ENCODE measurements at regions not wholly inside any gene's neighbourhood (a gene's known extent, or its start where the extent isn't known, plus 50 kb on each side); places are given as distances from the start of the nearest gene placed in this dataset.
"Not testable (repeated sequence)": the region's sequence is repeated elsewhere in the genome, so short reads cannot be mapped to it uniquely, and the experiment has no call there.

DNA sequence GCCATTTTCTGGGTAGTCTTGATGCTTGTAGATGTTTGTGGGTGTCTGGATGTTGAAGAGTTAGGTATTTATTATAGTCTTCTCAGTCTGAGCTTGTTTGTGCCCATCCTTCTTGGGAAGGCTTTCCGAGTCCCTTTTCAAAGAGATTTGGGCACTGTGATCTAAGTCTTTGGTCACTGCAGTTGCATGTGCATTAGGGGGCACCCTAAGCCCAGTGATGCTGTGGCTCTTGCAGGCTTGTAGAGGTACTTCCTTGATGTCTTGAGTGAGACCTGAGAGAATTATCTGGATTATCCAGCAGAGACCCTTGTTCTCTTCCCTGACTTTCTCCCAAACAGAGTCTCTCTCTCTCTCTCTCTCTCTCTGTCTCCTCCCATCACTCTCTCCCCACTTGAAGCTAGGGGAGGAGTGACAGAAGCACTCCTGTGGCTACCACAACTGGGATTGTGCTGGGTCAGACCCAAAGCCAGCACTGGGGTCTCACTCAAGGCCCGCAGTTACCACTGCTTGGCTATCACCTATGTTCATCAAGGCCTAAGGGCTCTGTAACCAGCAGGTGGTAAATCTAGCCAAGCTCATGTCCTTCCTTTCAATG is 68.5 kb downstream of the TMCO5A start:
- peaks cover 5% of the 10 kb centered on the region for H3K27me3 Mint-ChIP-seq
- peaks cover 4% of the 10 kb centered on the region for H3K4me1 Mint-ChIP-seq
- DNase-seq (ENCODE audit: low spot score in 2 of 2) = peak in 1 of 2 donors; percentile 5

GRCh38 chr15:38004218-38004861 is 69.9 kb downstream of the TMCO5A start:
- no peak for DNase-seq (ENCODE audit: low spot score in 2 of 2)
- peaks cover 4% of the 10 kb centered on the region for H3K36me3 Mint-ChIP-seq
- H3K4me3 Mint-ChIP-seq = no peak overlapping the region
- H3K27me3 Mint-ChIP-seq = peaks cover 5% of the 10 kb centered on the region
- peaks cover 4% of the 10 kb centered on the region for H3K4me1 Mint-ChIP-seq
- no peak overlapping the region for H3K27ac Mint-ChIP-seq
- ATAC-seq (ENCODE audit: low read depth) = no peak
- peaks cover 8% of the 10 kb centered on the region for H3K9me3 Mint-ChIP-seq

More for the DNA sequence above, 68.5 kb downstream of the TMCO5A start:
- no peak for ATAC-seq (ENCODE audit: low read depth)
- peaks cover 11% of the 10 kb centered on the region for H3K9me3 Mint-ChIP-seq
- no peak overlapping the region for H3K4me3 Mint-ChIP-seq
- no peak overlapping the region for H3K27ac Mint-ChIP-seq
- H3K36me3 Mint-ChIP-seq = peaks cover 4% of the 10 kb centered on the region

DNA sequence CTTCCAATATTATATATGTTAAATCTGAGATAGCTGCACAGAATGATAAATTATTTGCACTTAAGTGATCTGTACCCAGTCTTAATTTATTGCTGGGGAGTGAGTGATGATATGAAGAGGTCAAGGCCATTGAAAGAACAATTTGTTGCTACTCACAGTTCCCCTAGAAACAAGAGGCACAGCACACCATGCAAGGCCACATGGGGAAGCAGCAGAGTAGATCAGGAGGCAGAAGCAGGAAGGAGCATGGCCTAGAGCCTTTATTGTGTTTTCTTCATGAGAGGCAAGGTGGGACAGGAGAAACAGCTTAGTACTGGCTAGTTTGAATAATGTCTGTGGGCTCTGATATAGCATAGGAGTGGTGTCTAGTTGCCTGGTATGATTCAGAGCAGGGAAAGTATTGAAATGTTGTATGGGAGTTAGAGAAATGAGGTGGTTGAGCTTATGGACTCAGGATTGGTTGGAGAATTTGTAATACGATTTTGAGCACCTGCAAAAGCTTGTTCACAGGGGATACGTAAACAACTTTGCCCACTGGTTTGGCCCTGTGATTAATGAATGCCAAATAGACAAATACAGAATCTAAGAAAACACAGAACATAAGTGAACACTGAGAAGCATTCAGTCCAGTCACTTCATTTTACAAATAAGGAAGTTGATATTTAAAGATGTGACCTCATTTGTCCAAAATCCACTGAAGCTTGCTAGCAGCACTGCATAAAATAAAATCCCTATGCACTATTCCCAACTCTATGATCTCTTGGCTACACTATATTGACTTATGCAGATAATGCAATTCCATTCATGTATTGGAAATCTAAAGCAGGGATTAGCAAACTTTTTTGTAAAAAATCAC is 71.7 kb downstream of the TMCO5A start:
- H3K4me3 Mint-ChIP-seq = no peak overlapping the region
- no peak overlapping the region for H3K27ac Mint-ChIP-seq
- peaks cover 7% of the 10 kb centered on the region for H3K9me3 Mint-ChIP-seq
- peaks cover 4% of the 10 kb centered on the region for H3K4me1 Mint-ChIP-seq
- no peak for ATAC-seq (ENCODE audit: low read depth)
- peaks cover 5% of the 10 kb centered on the region for H3K27me3 Mint-ChIP-seq
- peaks cover 4% of the 10 kb centered on the region for H3K36me3 Mint-ChIP-seq
- no peak for DNase-seq (ENCODE audit: low spot score in 2 of 2)

DNA sequence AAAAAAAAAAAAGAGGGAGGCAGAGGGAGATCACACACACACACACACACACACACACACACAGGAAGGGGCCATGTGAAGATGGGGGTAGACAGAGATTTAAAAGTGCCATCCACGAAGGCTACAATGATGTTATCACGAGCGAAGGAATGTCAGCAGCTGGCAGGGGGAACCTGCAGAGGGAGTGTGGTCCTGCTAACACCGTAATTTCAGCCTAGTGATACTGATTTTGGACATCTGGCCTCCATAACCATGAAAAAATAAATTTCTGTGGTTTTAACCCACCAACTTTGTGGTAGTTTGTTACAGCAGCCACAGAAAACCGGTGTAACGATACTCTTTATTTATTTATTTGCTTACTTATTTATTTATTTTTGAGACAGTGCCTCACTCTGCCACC is 76.0 kb downstream of the TMCO5A start:
- H3K27ac Mint-ChIP-seq = no peak overlapping the region
- H3K9me3 Mint-ChIP-seq = no peaks in the 10 kb centered on the region
- H3K4me3 Mint-ChIP-seq = no peak overlapping the region
- no peaks in the 10 kb centered on the region for H3K27me3 Mint-ChIP-seq
- H3K36me3 Mint-ChIP-seq = no peaks in the 10 kb centered on the region
- DNase-seq (ENCODE audit: low spot score in 2 of 2) (no peak), ATAC-seq (ENCODE audit: low read depth) (no peak)
- peaks cover 4% of the 10 kb centered on the region for H3K4me1 Mint-ChIP-seq

- peaks cover 2% of the 10 kb centered on the region for H3K9me3 Mint-ChIP-seq
- H3K36me3 Mint-ChIP-seq = no peaks in the 10 kb centered on the region
These were observed 78.5 kb downstream of the TMCO5A start for GRCh38 chr15:38012894-38013293.

GRCh38 chr15:38017721-38018120 is 83.3 kb downstream of the TMCO5A start:
- Mint-ChIP-seq H3K27me3 (peaks cover 2% of the 10 kb centered on the region), H3K27ac (no peak overlapping the region), H3K4me3 (no peak overlapping the region), H3K4me1 (peaks cover 5% of the 10 kb centered on the region), H3K9me3 (peaks cover 2% of the 10 kb centered on the region), H3K36me3 (no peaks in the 10 kb centered on the region)
- ATAC-seq (ENCODE audit: low read depth) (peak; percentile 29), DNase-seq (ENCODE audit: low spot score in 2 of 2) (no peak)

More at GRCh38 chr15:38012894-38013293, 78.5 kb downstream of the TMCO5A start:
- DNase-seq (ENCODE audit: low spot score in 2 of 2) (no peak), ATAC-seq (ENCODE audit: low read depth) (no peak)
- Mint-ChIP-seq H3K4me3 (no peak overlapping the region), H3K4me1 (peaks cover 3% of the 10 kb centered on the region), H3K27ac (no peak overlapping the region), H3K27me3 (no peaks in the 10 kb centered on the region)

GRCh38 chr15:38019066-38019465 is 84.6 kb downstream of the TMCO5A start:
- ATAC-seq (ENCODE audit: low read depth) (no peak), DNase-seq (ENCODE audit: low spot score in 2 of 2) (no peak)
- no peaks in the 10 kb centered on the region for H3K36me3 Mint-ChIP-seq
- H3K4me3 Mint-ChIP-seq = no peak overlapping the region
- peaks cover 2% of the 10 kb centered on the region for H3K27me3 Mint-ChIP-seq
- H3K27ac Mint-ChIP-seq = no peak overlapping the region
- peaks cover 2% of the 10 kb centered on the region for H3K9me3 Mint-ChIP-seq
- H3K4me1 Mint-ChIP-seq = peaks cover 5% of the 10 kb centered on the region

DNA sequence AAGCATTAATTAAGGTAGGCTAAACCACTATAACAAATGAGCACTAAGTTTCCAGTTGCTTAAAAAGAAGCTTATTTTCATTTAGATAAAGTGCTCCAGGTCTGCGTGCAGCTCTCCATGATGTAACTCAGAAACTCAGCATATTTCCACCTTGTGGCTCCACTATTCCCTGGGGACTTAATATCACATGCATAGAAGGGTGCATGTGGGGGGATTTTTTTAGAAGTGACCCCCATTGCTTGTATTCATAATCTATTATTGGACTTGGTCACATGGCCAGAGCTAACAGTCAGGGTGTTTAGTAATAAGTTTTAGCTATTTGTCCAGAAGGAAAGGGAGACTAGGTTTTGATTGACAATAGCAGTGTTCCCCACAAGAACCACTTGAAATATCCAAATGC is 86.8 kb downstream of the TMCO5A start:
- no peak overlapping the region for H3K4me3 Mint-ChIP-seq
- H3K27ac Mint-ChIP-seq = no peak overlapping the region
- peaks cover 5% of the 10 kb centered on the region for H3K4me1 Mint-ChIP-seq
- no peak for ATAC-seq (ENCODE audit: low read depth)
- peaks cover 2% of the 10 kb centered on the region for H3K27me3 Mint-ChIP-seq
- H3K9me3 Mint-ChIP-seq = peaks cover 2% of the 10 kb centered on the region
- no peak for DNase-seq (ENCODE audit: low spot score in 2 of 2)
- no peaks in the 10 kb centered on the region for H3K36me3 Mint-ChIP-seq

DNA sequence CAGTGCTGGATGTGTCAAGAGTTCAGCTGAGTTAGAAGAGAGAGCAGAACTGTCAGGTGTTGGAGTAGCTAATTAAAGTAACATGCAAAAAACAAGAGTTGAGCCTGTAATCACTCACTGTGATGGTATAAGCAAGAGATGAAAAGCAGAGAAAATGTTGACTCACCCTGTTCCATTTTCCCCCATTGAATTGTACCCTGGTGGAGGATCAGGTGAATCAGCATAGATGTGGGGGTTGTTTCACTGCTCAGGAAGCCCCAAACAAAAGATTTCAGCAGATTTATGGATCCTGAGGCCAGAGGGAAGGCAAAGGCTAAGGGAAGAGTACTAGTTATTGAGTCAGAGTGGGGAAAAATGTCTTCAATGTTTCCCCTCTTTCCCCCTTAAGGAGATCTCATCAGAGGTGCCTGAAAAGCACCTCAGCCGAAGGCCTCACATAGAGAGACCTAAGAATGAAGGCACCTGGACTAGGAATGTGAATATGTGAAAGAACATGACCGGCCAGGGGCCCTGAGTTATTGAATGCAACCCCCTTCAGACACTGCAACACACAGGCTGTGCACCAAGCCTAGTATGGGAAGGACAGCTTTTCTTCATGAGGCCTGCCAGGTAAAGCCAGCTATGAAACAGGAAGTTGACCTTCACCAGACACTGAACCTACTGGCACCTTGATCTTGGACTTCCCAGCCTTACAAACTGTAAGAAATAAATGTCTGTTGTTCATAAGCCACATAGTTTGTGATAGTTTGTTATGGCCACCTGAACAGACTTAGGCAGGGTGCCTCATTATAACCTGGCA is 90.1 kb downstream of the TMCO5A start:
- H3K4me1 Mint-ChIP-seq = no peaks in the 10 kb centered on the region
- H3K4me3 Mint-ChIP-seq = no peak overlapping the region
- H3K36me3 Mint-ChIP-seq = no peaks in the 10 kb centered on the region
- H3K9me3 Mint-ChIP-seq = no peaks in the 10 kb centered on the region
- H3K27me3 Mint-ChIP-seq = peaks cover 5% of the 10 kb centered on the region
- DNase-seq (ENCODE audit: low spot score in 2 of 2) (no peak), ATAC-seq (ENCODE audit: low read depth) (no peak)
- H3K27ac Mint-ChIP-seq = no peak overlapping the region

- H3K36me3 Mint-ChIP-seq; ATAC-seq (ENCODE audit: low read depth); H3K4me1 Mint-ChIP-seq; DNase-seq (ENCODE audit: low spot score in 2 of 2); H3K4me3 Mint-ChIP-seq; H3K27ac Mint-ChIP-seq; H3K9me3 Mint-ChIP-seq; H3K27me3 Mint-ChIP-seq: not testable (repeated sequence)
These were observed 91.2 kb downstream of the TMCO5A start for GRCh38 chr15:38025656-38026055.

GRCh38 chr15:38028869-38029268 is 94.4 kb downstream of the TMCO5A start:
- H3K27ac Mint-ChIP-seq = no peak overlapping the region
- peaks cover 2% of the 10 kb centered on the region for H3K27me3 Mint-ChIP-seq
- H3K4me3 Mint-ChIP-seq = no peak overlapping the region
- no peaks in the 10 kb centered on the region for H3K4me1 Mint-ChIP-seq
- no peak for ATAC-seq (ENCODE audit: low read depth)
- no peaks in the 10 kb centered on the region for H3K9me3 Mint-ChIP-seq
- no peaks in the 10 kb centered on the region for H3K36me3 Mint-ChIP-seq
- no peak for DNase-seq (ENCODE audit: low spot score in 2 of 2)

GRCh38 chr15:38029736-38030135 is 95.3 kb downstream of the TMCO5A start:
- peaks cover 2% of the 10 kb centered on the region for H3K27me3 Mint-ChIP-seq
- H3K27ac Mint-ChIP-seq = no peak overlapping the region
- H3K4me3 Mint-ChIP-seq = no peak overlapping the region
- ATAC-seq (ENCODE audit: low read depth) (no peak), DNase-seq (ENCODE audit: low spot score in 2 of 2) (no peak)
- H3K4me1 Mint-ChIP-seq = no peaks in the 10 kb centered on the region
- no peaks in the 10 kb centered on the region for H3K9me3 Mint-ChIP-seq
- H3K36me3 Mint-ChIP-seq = no peaks in the 10 kb centered on the region

DNA sequence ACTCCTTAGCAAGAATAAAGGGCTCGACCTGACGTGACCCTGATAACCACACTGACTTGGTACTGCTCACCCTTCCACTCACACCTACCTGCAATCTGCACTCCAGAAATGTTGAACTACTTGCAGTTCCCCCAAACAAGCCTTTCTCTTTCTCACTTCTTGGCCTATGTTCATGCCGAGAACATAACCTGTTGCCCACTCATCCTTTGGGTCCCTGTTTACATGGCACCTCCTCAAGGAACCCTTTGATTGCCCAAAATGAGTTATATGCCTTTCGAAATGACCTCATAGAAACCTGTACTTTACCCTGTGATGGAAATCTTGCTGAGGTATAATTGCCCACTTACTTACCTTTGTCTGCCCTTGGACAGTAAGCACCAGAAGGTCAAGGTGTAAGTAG is 96.2 kb downstream of the TMCO5A start:
- DNase-seq (ENCODE audit: low spot score in 2 of 2) (no peak), ATAC-seq (ENCODE audit: low read depth) (no peak)
- no peak overlapping the region for H3K4me3 Mint-ChIP-seq
- peaks cover 6% of the 10 kb centered on the region for H3K27me3 Mint-ChIP-seq
- no peaks in the 10 kb centered on the region for H3K9me3 Mint-ChIP-seq
- H3K27ac Mint-ChIP-seq = no peak overlapping the region
- H3K36me3 Mint-ChIP-seq = no peaks in the 10 kb centered on the region
- no peaks in the 10 kb centered on the region for H3K4me1 Mint-ChIP-seq

- no peaks in the 10 kb centered on the region for H3K9me3 Mint-ChIP-seq
- ATAC-seq (ENCODE audit: low read depth) (no peak), DNase-seq (ENCODE audit: low spot score in 2 of 2) (no peak)
- no peak overlapping the region for H3K27ac Mint-ChIP-seq
- no peak overlapping the region for H3K4me3 Mint-ChIP-seq
- no peaks in the 10 kb centered on the region for H3K36me3 Mint-ChIP-seq
- H3K27me3 Mint-ChIP-seq = peaks cover 13% of the 10 kb centered on the region
- no peaks in the 10 kb centered on the region for H3K4me1 Mint-ChIP-seq
These were observed 101.3 kb downstream of the TMCO5A start for GRCh38 chr15:38035701-38036100.

Data from memory B cell (primary cell).